Head of caudate nucleus (tissue), 42 donors: ENCODE measurements at regions not wholly inside any gene's neighbourhood (a gene's known extent, or its start where the extent isn't known, plus 50 kb on each side); places are given as distances from the start of the nearest gene placed in this dataset.
"Not testable (repeated sequence)": the region's sequence is repeated elsewhere in the genome, so short reads cannot be mapped to it uniquely, and the experiment has no call there.

Source experiments
- DNase-seq, 42 donors: peaks; one replicate each; pipeline versions ENCODE4 v3.0.0 to v3.0.0-alpha.2; 2020 to 2021; ENCODE audit warnings: mixed read lengths in 7 of 42
- intact Hi-C: fragments of 100-400 bp; cut with DNase I; formaldehyde crosslinking; loops from one replicate; pipeline ENCODE4 v1.15.0; 2022

DNA sequence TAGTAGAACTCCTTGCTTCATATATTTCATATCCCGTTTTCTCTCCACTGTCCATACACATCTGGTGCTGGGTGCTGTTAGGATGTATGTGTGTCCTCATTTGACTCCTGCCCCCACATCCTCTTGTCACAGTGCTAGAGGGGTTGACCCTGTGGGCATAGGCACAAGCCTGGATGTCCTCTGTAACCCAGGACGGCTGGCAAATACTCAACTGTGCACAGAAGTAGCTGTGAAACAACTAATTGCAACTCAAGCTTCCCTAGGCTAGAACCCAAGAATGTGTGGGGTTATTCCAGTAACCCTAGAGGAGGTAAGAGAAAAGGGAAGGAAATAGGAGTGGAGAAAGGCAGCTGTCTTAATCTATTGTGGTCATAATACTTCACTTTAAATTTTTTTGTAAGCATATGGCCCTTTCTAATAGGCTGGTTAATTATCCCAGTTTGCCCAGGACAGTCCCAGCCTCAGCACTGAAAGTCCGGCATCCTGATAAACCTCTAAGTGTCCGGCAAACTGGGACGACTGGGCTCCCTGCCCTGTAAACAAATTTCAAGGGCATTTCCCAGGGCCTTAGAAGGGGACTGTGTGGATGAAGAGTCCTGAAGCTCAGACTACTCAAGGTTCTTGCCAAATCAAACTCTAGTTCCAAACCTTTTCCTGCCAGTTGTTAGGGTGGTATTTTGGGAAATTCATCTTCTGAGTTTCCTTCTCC is 283.2 kb upstream of the CELF2 start:
- peak in 5 of 42 donors; percentile 8 to 31 (median 13) for DNase-seq
- intact Hi-C loops, result no loop called here

DNA sequence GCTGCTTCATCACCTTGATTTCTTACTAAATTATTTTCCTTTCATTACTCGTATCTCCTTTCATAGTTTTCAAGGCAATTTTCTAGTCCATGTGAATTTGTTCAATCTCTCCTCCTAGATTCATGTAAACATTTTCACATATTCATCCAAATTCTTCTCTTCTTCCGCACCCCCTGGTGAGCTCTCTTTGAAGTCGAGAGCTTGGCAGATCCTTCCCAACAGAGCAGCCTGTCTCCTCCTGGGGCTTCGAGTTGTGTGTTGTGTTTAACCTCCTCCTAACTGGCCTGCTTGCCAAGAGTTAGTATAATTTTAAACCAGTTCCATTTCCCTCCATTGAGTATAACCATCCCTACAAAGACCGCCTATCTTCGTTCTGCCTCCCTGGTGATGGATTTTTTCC is 272.4 kb upstream of the CELF2 start:
- DNase-seq, result no peak
- intact Hi-C loops, result no loop called here

DNA sequence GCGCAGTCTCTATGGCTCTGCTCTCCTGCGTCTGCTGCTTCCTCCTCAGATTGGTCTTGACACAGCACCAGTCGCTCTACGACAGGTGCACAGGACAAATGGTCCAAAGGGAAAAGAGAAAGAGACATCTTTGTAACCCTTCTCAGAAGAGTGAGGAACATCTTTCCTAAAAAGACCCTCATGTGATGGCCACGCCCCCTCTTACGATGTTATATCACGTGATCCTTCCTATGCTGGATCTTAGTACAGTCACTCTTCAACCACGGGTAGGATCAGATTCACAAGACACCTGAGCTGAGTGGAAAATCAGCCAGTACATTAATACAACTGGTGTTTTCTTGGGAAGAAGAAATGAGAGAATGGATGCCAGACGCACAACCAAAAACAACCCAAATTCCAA is 262.2 kb upstream of the CELF2 start:
- intact Hi-C loops, result no loop called here
- no peak for DNase-seq

DNA sequence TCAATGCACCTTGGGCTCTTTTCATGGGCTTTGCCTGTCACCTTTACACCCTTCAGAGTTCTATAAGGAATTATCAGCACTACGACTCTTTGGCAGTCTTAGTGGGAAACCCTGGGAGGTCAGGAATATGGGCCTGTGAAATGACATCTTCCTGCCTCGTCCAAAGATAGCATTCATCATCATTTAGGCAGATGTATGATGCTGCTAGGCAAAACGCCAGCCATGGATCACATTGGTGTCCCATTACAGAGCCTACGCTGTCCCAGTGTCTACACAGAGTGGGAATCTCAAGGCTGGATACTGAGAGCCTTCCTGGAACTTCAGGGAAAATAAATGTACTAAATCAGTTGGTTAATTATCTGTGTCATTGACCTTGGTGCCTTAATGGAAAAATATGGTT is 259.4 kb upstream of the CELF2 start:
- intact Hi-C loops, result no loop called here
- no peak for DNase-seq

DNA sequence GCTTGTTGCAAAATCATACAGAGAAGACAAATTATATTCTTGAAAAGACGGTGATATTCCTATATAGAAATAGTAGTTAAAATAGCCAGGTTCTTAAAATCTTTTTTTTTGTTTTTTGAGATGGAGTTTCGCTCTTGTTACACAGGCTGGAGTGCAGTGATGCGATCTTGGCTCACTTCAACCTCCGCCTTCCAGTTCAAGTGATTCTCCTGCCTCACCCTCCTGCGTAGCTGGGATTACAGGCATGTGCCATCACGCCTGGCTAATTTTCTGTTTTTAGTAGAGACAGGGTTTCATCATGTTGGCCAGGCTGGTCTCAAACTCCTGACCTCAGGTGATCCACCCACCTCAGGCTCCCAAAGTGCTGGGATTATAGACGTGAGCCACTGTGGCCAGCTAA is 257.9 kb upstream of the CELF2 start:
- DNase-seq, intact Hi-C loops: not testable (repeated sequence)

DNA sequence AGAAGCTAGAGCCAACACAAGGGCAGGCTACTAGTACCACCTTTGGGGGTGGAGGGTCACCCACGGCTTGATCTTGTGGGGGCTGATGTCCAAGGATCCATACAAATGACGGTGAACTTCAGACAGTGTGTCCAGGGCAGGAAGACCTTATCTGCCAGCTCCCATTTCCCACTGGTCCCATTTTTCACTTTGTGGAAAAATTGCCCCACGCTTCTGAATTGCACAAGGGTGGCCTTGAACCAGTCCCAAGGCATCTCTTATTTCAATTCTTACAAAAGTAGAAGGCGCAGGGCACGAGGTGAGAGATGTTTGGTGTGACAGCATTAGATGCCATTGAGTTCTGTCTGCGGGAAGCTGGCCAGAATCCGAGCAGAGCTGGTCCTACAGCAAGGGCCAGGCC is 252.7 kb upstream of the CELF2 start:
- intact Hi-C loops, result no loop called here

DNA sequence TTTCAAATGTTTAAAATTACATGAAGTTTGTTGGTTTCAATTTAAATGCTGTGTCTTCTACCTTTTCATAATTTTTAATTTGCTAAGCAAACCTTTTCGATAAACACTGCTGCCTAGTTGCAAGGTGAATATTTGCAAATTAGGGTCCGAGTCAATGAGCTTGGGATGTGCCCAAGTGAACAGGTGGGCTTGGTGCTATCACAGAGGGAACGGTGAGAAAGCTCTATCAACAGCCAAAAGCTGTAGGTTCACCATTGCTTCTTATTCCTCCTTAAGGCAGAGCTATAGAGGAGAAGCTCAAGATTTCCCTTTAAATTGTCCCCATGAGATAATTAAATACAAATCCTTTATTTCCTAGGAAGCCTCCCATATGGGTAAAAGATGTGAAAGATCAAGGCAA is 245.3 kb upstream of the CELF2 start:
- no peak for DNase-seq
- intact Hi-C loops, result no loop called here

More for the DNA sequence above, 252.7 kb upstream of the CELF2 start:
- DNase-seq, result no peak

DNA sequence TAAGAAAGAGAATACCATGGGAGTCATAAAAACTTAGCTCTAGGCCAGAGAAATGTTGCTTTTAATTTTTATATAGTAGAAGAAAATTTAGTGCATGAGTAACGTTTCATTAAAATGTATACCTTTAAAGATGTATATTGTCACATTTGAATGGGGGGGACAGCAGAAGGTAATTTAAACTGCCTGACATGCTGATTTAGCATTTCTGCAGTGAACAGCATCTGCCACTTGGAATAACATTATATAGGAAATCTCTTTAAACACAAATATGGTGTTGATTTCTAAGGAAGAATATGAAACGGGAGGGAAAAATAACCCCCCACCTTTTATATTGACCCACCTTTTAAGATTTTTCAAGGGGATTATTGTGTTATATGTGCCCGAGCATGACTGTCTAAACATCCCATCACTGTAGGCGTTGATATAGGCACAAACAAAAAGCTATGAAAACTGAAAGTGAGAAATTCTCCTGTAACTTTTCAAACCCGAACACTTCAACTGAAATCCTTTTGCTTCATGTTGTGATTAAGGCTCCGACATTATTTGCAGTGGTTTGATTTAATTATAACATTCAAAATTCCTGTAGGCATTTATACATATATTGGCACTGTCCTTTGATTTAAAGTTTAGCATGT is 244.7 kb upstream of the CELF2 start:
- DNase-seq, result no peak

DNA sequence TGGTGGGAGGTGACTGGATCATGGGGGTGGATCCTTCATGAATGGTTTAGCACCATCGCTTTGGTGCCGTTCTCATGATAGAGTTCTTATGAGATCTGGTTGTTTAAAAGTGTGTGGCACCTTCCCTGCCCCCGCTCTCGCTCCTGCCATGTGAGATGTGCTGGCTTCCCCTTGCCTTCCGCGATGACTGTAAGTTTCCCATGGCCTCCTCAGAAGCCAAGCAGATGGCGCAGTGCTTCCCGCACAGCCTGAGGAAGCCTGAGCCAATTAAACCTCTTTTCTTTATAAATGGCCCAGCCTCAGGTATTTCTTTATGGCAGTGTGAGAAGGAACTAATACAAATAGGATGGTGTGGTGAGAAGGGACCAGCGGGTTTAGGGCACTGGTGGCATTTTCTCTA is 243.3 kb upstream of the CELF2 start:
- intact Hi-C loops, result no loop called here

More for the DNA sequence above, 244.7 kb upstream of the CELF2 start:
- intact Hi-C loops, result no loop called here

DNA sequence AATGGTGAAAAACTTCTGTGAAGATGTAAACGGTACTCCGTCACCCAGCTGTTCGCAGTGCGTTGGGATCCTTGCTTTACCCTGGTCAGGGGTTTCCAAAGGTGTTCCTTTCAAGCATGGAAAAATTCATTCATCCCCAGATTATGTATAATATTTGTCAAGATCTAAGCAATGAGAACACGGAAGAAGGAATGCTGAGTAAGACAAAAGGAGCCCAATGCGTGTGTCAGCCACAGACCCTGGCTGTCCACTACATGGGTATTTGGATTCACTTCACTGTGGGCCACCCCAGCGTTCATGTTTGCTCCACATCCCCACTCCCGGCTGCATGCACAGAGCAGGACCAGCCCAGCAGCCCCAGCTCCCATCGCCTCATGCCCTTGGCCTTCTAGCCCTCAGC is 241.3 kb upstream of the CELF2 start:
- intact Hi-C loops, result no loop called here
- no peak for DNase-seq

More for the DNA sequence above, 243.3 kb upstream of the CELF2 start:
- no peak for DNase-seq

DNA sequence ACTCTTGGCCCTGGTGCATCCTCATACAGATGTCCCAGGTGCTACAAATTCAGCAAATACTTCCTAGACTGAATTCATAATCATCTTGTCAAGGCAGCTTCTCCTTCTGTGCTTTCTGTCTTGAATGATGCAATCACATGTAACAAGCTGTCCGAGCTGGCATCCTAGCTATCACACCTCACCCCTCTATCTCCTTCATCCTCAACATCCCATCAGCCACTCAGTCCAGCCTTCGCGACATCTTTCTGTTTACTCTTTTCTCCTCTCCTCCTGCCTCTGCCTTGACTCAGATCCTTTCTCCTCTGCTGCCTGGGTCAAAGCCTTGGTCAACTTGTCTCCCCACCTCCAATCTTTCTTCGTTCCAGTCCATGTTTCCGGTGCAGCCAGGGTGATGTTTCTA is 240.4 kb upstream of the CELF2 start:
- no peak for DNase-seq
- intact Hi-C loops, result no loop called here

DNA sequence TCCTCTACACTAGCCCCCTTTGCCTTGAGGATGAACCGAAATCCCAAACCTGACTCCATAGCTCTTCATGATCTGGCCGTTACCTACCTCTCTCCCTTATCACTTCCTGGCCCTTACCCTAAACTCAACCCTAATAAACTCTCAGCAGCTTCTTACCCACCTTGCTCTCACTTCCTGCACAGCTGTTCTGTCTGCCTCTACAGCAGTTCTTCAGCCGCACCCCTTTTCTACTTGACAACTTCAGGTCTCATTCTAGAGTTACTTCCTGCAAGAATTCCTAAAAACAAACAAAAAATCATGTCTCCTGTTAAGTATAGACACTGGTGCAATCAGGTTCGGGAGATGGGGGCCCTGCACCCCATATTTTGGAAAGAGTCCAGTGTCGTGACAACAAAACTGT is 239.9 kb upstream of the CELF2 start:
- no peak for DNase-seq

DNA sequence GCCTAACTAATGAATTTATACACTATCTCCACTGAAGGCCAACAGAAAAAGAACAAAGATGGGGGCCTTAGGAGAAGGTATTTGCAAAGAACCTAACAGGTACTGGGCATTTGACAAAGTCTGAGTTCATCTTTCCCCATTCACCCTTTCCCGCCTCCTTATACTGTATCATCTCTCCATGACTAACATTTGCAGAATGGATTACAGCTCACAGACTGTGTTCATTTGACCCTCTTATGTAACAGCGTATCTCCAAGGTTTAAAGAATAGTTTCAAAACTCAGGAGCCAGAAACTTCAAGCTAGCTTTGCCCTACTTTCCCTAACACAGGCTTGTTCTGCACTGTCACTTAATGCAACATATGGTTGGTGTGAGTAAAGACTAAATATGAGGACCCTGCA is 238.7 kb upstream of the CELF2 start:
- intact Hi-C loops, result no loop called here
- DNase-seq, result peak in 2 of 42 donors; percentile 12 to 14

More for the DNA sequence above, 239.9 kb upstream of the CELF2 start:
- intact Hi-C loops, result no loop called here

DNA sequence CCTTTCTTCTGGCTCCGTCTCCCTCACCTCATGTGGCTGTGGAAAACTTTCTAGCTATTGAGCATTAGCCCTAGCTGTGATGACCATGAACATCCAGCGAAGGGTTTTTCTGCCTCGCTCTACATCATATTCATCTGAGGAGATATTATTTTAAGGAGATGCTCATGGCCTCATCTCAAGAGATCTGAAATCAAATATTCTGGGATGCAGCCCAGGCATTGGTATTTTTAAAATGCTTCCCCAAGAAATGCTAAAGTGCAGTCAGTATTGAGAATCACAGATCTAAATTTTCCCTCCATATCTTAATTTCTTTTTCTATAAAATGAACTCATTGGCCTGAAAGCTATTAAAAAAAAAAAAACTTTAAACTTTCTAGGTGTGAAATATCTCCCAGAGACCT is 238.2 kb upstream of the CELF2 start:
- no peak for DNase-seq
- intact Hi-C loops, result no loop called here

DNA sequence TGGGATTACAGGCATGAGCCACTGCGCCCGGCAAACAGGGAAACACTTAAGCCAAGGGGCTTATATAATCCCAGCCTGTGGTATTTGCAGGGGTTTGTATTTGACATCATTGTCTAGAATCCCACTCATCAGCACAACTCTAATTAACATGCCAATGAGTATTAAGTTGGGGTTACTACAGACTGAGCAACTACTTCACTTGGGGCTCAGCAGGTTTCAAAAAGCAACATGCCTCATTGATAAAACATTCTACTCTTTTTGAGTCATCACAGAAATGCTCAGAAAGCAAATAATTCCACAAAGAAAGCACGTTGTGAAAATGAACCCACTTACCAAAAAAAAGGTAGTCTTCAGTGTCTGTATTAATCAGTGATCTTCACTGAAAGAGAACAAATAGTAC is 236.9 kb upstream of the CELF2 start:
- intact Hi-C loops, result no loop called here

DNA sequence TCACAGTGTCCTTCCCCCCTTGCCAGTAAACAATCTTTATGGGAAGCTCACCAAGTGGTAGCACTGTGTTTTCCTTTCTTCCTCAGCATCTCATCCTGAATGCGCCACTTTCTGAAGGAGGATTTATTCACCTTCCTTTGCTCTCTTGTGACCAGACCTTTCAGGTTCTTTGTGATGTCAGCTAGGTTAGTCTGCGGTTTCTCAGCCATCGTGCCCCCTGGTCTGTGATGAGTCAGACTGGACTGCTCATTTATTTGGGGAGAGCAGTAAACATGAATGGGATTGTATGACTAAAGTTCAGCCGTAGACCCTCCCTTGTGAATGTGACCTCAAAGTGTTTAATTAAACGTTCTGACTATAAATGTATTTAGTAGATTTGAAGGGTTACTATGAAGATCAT is 235.1 kb upstream of the CELF2 start:
- intact Hi-C loops, result no loop called here

More for the DNA sequence above, 236.9 kb upstream of the CELF2 start:
- no peak for DNase-seq

DNA sequence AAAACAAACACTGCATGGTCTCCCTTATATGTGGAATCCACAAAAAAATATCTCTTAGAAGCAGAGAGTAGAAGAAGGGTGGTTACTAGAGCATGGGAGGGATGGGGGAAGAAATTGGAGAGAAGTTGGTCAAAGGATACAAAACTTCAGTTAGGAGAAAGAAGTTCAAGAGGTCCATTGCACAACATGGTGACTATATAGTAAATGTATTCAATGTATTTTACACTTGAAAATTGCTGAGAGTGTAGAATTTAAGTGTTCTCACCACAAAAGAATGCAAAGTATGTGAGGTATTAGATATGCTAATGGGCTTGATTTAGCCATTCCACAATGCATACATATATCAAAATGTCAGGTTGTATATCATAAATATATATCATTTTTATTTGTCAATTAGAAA is 232.0 kb upstream of the CELF2 start:
- no peak for DNase-seq
- intact Hi-C loops, result no loop called here

More for the DNA sequence above, 235.1 kb upstream of the CELF2 start:
- no peak for DNase-seq

DNA sequence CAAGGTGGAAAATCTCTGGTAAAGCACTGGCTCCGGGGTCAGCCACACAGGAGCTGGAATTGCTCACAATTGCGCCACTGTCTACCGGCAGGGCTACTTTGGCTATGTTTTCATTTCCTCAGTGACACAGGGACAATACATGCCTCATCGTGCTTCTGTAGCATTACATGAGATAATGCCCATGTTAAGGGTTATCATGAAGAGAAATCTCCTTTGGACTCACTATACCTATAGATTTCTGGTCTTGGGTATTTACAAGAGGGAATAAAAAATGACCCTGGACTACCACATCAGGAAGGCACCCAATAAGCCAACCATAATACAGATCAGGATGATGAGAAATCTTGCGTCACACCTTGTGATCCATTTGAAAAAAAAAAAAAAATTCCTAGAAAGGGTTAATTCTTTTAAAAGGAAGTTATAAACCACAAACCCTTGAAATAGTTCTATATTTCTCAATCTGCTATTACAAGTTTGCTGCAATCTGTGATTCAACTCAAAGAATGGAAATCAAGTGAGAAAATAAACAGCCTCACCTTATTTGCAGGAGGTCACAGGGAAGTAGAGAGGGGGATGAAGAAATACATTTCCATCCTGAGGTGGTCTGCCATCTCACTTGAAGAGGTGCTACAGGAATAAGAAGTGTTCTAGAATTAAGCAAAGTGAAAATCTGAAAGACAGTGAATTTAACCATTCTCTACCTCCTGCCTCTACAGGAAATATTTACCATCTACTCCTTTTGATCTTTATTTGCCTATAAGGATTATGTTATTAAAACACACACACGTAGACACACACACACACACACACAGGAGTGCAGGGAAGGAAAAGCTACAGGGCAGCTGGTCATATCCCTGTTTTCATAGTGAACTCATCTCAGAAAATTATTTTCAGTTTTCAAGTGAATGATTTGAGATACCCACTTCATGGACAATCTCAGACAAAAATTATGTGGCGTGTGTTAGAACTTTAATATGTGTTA is 231.3 kb upstream of the CELF2 start:
- DNase-seq, result no peak
- intact Hi-C loops, result no loop called here

DNA sequence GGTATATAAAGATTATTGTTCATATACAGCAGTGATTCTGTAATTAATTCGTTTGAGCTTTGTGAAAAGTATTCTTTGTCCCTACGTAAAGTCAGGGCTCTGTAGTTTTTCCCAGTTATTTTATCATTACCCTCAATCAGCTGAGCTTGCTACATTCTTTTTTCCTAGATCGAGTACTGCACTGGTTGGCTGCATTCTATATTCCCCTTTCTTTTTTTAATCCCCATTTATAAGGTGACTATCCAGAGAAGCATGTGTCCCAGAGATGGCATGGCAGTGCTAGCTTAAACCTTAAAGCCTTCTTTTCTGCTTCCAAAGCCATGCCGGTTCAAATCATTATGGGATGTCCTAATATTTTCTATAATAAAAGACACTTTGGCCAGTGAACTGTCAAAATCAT is 230.1 kb upstream of the CELF2 start:
- intact Hi-C loops, result no loop called here
- no peak for DNase-seq

DNA sequence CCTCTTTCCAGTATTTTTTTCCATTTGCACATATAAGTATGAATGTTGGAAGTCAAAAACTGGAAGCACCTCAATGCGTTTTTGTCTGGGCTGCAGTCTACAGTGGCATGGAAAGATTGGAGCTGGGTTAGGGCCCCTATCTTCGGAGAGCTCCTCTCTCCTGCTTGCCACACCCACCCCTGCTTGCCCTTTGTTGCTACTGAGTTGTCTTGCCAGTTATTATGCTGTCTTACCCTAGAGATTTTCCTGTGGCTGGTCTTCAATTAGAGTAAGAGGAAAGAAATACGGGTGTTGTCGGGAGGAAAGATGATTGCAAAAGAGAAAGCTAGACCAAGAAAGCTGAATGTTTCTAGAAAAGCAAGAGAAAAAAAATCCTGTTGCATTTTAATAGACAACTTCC is 228.9 kb upstream of the CELF2 start:
- no peak for DNase-seq
- intact Hi-C loops, result no loop called here
